ENCODE measurements at regions not wholly inside any gene's neighbourhood (a gene's known extent, or its start where the extent isn't known, plus 50 kb on each side); places are given as distances from the start of the nearest gene placed in this dataset.
"Not testable (repeated sequence)": the region's sequence is repeated elsewhere in the genome, so short reads cannot be mapped to it uniquely, and the experiment has no call there.

DNA sequence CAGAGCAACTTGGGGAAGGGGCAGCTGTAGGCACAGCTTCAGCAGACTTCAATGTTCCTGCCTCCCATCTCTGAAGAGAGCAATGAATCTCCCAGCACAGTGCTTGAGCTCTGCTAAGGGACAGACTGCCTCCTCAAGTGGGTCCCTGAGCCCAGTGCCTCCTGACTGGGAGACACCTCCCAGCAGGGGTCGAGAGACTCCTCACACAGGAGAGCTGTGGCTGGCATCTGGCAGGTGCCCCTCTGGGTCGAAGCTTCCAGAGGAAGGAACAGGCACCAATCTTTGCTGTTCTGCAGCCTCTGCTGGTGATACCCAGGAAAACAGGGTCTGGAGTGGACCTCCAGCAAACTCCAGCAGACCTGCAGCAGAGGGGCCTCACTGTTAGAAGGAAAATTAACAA lies 563.8 kb downstream of the RWDD3 start:
- DNase-seq: not testable (repeated sequence)

DNA sequence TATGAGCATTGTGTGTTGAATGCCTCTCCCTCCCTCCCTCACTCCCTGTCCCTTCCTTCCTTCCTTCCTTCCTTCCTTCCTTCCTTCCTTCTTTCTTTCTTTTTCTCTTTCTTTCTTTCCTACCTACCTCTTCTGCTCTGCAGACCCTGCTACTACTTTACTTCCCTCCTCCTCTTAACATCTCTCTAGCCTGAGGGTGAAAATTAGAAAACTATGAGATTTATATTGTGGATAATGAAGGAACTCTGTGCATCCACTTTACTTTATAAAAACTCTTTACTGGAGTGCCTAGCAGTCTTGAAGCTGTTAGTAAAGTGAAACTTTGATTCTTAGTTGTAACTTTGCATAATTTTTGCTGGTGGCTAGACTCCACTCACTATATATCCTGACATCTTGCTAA lies 572.2 kb downstream of the RWDD3 start:
- DNase-seq: no peak

DNA sequence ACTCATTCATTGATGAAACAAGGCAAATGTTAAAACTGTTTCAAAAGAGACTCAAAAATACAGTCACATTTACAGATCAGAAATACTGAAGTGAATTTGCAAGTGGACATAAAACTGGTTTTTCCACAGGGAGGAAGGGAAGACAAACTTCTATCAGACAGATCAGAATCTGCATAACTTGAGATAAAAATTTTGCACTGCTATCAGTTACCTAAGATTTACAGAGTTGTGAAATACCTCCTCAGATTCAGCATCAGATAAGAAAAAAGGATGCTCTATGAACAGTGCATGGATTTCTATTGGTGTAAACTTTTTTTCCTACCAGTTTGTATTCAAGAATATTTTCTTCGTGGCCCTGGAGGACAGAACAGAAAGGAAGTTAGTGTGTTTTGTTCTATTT lies 575.4 kb downstream of the RWDD3 start:
- no peak for DNase-seq

DNA sequence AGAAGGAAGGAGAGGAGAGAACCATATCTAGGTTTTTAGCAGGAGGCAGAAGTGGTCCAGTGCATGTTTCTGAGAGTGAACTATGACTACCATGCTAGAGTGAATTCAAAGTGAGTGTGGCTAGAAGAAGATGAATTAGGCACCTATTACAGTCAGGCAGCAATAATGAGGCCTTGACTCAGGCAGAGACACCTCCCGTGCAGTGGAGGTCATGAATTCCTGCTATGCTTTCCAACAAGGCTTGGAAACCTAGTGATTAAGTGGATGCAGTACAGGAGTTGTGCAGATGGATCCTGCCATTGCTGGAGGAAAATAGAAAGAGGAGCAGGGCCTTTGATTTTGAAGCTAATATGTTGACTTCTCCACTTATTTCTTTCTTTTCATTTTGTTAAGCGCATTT lies 581.5 kb downstream of the RWDD3 start:
- no peak for DNase-seq

DNA sequence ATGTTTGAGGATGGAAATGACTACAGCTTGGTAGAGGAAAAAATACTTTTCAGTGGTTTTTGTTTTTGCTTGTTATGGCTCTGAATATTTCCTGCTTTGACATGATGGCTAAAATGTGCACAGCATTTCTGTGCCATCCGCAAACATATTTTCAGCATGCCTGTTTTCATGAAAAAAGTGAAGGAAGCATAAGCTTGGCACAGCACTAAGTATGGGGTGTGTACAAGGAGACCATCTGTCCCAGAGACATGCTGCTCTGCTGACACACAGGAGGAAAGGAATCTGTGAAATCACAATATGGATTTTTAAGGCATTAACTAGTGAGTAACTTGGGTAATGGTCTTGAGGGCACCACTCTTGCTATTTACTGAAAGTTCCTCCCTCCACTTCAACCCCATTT lies 595.5 kb downstream of the RWDD3 start:
- DNase-seq: no peak

DNA sequence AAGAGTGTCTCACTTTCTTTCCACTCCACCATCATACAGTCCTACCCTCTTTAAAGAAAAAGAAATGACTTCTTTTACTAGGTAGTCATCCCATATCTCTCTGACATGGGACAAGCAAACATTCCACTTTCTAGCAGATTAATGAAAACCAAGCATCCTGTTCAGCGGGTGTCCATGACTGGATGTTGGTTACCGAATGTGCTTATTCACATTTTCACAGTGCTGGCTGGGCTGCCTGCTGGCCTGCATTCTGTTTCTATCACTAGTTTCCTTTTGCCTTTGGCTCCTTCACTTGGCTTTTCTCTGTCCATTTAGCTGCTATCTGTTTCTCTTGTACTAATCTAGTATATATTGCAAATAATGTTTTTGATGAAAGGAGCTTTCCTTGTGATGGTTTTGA lies 598.4 kb downstream of the RWDD3 start:
- no peak for DNase-seq

DNA sequence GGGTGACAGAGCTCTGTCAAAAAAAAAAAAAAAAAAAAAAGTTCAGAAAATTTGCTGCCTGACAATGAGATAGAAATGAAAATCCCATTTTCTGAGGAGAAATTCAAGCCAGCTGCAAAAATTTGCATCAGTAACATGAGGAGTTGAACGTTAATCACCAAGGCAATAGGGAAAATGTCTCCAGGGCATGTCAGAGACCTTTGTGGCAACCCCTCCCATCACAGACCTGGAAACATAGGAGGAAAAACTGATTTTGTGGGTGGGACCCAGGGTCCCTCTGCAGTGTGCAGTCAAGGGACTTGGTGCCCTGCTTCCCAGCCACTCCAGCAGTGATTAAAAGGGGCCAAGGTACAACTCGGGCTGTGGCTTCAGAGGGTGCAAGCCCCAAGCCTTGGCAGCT lies 615.4 kb downstream of the RWDD3 start:
- DNase-seq: no peak

DNA sequence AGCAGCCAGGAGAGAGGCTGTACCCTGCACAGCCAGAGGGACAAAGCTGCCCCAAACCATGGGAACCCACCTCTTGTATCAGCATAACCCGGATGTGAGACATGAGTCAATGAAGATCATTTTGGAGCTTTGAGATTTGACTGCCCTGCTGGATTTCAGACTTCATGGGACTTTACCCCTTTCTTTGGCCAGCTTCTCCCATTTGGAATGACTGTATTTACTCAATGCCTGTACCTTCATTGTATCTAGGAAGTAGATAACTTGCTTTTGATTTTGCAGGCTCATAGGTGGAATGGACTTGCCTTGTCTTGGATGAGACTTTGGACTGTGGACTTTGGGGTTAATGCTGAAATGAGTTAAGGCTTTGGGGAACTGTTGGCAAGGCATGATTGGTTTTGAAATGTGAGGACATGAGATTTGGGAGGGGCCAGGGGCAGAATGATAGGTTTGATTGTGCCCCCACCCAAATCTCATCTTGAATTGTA lies 616.2 kb downstream of the RWDD3 start:
- DNase-seq: no peak

DNA sequence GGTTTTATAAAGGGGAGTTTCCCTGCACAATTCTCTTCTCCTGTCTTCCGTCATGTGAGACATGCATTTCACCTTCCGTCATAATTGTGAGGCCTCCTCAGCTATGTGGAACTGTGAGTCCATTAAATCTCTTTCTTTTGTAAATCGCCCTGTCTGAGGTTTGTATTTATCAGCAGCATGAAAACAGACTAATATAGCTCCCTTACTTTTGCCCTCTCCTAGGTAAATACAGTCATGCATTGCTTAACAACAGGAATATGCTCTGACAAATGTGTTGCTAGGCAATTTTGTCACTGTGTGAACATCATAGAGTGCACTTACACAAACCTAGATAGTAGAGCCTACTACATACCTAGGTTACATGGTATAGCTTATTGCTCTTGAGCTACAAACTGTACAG lies 616.8 kb downstream of the RWDD3 start:
- DNase-seq: no peak

DNA sequence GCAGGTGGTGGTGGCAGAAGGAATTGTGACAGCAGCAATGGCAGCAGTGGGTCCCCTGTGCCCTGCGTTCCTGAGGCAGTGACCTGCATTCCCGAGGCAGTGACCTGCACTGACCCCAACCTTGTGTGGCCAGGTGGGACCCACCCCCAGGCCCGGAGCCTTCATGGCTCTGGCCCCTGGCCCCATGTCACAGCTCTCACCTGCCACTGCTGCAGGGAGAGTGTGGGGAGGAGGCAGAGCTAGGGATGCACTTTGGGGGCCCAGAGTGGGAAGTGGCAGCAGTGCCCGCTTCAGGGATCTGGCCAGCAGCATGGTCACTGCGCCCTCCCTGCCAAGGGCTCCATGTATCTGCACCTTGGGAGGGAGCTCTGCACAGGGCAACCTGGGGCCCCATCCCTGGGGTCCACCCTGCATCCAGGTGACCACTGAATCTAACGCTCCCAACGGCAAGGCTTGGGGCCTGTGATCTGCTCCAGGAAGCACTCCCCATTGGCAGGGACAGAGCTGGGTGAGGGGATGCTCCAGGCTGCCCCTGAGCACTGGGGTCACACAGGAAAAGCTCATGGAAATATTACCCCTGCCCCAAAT lies 618.6 kb downstream of the RWDD3 start:
- no peak for DNase-seq

DNA sequence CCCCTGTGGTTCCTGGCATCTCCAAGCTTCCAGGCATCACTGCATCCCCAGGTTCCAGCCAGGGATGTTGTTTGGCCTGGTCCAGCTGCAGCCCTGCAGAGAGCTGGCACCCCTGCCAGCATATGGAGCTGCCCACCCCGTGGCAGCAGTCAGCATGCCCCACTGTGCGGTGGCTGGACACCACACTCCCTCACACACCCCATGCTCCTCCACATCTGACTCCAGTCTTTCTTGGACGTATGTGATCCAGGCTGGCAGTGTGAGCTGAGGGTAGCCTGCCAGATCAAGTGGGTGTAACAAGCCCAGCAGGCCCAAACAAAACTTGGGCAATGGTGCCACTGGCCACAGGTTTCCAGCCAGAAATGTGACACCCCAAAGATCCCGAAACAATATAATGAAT lies 620.4 kb downstream of the RWDD3 start:
- no peak for DNase-seq

DNA sequence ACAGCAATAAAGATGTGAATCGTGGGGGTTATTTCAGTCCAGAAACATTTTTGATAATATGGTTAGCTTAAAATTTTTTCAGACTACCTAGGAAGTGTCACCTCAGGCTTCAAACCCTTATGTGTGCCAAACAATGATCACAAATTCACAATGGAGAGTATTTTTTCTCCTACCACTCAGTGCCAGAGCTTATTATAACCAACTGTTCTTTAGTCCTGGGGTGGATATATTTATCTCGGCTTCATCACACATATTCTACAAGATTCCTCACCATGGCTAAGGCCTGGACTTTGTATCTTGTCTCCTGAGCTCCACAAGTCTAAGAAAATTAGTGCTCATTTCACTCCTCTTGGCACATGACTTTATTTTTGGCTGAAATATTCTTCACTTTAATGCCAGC lies 629.1 kb downstream of the RWDD3 start:
- no peak for DNase-seq

DNA sequence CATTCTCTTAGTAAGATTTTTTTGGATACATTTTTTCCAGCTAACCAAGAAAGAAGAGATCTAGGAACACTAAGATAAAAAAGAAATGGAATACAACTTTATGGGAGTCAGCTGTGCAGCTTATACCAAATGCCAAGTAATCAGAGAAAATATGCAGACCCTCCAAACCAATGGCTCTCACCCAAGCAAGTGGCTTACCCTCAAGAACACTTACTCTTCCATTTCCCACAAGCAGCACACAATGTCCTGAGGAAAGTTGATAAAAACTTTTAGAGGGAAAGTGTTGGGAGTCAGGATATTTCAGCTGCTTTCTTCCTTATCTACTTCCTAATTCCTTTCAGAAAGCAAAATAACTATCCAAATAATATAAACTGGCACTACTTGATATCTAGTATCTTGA lies 631.8 kb downstream of the RWDD3 start:
- DNase-seq: no peak

DNA sequence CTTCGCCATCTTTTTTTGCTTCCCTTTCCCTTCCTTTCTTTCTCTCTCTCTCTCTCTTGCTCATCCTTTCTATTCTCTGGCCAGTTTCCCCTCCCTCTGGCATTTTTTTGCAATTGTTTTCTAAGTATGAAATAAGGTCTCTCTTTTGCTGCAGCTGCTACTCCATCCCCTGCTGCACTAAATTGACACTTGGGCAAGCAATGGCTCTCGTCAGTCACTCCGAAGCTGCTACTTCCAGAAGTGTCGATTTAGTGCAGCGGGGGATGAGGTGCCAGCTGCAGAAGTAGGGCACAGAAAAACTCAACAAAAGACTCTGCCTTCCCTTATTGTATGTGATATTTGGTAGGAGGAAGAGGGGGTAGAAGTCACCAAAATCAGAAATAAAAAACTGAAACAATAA lies 642.3 kb downstream of the RWDD3 start:
- no peak for DNase-seq

DNA sequence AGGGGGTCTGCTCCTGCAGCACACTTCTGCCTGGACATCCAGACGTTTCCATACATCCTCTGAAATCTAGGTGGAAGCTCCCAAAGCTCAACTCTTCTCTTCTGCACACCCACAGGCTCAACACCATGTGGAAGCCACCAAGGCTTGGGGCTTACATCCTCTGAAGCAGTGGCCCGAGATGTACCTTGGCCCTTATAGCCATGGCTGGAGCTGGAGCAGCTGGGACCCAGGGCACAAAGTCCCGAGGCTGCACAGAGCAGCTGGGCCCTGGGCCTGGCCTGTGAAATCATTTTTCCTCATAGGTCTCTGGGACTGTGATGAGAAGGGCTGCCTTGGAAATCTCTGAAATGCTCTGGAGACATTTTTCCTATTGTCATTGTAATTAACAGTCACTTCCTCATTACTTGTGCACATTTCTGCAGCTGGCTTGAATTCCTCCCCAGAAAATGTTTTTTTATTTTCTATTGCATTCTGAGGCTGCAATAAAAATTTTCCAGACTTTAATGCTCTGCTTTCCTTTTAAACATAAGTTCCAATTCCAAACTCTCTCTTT lies 645.6 kb downstream of the RWDD3 start:
- DNase-seq: no peak

DNA sequence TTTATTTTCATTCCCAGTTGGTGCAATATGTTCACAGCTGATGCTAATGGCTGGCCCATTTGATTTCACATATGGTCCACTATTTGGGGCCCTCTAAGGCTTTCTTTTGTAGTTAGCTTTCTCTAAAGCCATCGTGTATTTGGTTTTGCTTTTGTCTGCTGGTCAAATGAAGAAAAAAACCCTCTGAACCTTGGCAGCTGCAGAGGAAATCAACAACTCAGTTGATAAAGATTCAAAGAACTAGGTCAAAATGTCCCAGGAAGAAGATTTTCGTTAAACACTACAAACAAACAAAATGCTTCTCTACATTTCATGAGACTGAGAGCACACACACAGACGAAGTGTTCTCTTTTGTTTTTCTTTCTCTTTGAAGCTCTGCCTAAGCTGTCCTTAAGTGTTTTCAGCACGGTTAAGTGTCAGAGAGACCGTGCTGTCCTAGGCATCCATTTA lies 655.0 kb downstream of the RWDD3 start:
- no peak for DNase-seq

DNA sequence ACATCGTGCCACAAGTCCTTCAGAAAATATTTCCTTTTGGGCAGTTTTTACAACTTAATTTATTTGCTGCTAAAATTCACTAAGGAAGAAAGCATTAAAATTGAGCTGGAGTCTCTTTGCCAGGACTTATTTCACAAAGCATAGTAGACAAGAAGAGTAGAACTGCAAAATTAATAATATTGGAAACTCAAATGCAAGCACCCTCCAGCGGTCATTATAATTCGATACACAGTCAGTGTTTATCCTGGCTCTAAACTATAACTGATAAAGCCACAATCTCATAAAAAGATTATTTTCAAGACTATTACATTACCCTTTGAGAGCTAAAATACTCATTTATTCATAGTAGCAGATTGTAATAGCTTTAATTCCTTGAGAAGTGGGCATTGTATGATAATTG lies 655.4 kb downstream of the RWDD3 start:
- no peak for DNase-seq

DNA sequence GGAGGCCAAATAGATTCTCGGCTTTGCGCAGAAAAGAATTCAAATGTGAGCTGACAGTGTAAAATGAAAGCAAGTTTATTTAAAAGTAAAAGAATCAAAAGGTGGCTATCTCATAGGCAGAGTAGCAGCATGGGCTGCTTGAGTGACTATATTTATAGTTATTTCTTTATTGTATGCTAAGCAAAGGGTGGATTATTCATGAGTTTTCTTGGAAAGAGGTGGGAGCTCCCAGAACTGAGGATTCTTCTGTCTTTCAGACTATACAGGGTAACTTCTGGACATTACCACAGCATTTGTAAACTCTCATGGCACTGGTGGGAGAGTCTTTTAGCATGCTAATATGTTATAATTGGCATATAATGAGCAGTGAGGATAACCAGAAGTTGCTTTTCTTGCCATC lies 659.9 kb downstream of the RWDD3 start:
- DNase-seq: no peak

DNA sequence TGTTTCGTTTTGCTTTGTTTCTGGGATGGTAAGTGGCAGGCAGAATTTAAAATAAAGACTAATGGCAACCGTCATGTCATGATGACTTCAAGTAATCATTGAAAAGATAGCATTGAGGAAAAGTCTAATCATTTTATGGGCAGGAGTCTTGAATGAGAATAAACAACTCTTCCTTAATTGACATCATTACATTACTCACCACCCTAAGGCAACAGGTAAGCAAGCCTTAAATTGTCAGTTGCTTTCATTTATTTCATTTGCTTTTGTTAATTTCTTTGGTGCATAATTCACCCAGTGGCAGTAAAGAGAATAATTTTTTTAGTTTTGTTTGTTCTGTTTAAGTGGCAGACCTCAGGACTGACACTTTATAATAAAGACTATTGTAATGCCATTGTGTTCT lies 669.0 kb downstream of the RWDD3 start:
- no peak for DNase-seq

DNA sequence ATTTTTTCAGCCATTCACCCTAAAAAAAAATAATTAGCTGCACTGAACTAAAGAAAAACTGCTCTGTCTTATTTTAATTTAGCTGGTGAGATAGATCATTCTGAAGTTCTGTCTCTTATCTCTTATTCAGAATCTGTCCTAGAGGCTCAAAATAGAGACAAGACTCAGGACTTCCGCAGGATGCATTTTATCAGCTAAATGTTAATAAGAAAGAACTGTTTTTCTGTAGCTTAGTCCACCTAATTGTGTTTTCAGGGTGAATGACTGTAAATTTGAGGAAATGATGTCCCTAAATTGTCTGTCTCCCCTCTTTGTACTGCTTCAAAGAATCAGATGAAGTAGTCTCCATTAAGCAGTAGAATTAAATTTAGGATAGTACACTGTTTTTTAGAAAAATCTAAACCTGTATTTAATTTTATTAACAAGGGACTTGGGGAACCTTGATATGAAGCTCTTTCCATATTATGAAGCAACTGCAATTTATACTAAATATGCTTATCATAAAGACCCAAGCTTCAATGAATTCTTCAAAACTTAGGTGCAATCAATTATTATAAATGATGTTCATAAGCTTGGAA lies 671.9 kb downstream of the RWDD3 start:
- no peak for DNase-seq

DNA sequence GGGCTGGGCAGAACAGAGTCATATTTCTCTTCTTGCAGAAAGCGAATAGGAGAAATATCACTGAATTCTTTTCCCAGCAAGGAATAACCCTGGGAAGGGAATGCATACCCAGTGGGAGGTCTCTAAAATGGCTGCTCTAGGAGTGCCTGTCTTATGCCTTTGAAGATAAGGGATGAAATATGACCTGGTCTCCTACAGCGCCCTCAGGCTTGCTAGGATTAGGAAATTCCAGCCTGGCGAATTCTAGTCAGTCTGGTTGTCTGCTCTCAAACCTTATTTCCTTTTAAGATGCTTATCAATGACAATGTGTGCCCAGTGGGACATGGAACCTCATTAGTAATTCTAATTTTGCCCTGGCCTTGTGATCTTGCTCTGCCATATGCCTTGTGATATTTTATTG lies 677.7 kb downstream of the RWDD3 start:
- not testable (repeated sequence) for DNase-seq

DNA sequence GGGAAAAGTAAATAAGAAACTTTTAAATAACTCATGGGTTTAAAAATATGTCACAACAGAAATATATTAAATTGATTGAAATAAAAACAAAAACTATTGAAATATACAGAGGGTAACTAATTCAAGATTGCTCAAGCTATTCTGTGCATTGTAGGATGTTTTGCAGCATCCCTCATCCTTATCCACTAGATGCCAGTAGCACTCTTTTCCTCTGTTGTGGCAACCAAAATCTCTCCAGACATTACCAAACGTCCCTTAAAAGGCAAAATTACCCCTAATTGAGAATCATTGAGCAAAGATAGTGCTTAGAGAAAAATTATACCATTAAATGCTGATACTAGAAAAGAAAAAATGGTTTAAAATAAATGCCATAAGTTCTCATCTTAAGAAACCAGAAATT lies 682.6 kb downstream of the RWDD3 start:
- no peak for DNase-seq

DNA sequence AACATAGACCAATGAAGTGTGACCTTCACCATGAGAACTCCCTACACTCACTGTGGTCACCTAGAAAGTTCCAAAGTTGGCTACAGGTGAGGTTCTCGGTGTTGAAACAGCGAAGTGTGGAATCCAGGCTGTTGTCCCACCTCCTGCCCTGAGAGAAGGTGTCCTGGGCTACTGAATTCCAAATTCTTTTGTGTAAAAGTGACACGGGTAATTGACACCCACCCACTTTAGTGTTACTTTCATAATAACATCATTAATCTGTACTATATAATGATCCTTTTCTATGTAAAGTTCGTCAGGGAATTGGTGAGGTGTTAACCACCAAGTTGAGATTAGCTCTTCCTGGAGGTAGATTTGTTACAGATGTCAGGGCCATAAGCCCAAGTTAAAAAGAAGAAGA lies 690.7 kb downstream of the RWDD3 start:
- DNase-seq: no peak

DNA sequence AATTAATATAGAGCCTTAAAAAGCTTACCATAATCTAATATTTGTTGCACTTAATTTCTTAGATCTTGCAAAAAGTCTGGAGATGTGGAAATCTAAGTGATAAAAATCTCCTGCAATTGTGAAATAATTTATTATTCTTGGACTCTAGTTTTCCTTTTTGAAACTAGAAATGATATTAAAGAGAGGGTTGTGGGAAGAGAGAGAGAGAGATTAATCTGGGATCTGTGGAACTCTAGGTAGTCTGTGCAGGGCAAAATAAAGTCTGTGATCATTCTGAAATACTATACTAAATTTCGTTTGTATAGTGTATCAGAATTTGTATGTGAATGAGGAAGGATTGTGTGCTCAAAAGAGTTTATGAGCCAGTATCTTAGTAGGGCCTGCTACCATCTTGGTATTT lies 692.3 kb downstream of the RWDD3 start:
- no peak for DNase-seq

DNA sequence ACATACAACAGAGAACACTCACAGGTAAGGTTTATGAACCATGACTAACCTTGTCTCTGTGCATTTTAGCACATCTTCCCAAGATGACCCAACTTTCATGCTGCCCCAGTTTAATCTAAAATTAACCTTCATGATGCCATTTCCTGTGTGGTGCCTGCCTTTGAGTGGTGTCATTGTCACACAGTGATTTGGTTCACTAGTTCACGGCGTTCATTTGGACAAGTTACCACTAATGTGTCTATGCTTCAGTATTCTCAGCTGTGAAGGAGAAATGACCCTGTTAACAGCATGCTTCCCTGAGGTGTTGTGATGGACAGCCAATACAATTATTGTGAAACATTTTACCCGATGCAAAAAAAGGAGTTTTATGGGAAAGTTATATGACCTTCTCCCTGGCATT lies 693.1 kb downstream of the RWDD3 start:
- DNase-seq: no peak
